Skeletal muscle satellite cell (primary cell): ENCODE measurements at regions not wholly inside any gene's neighbourhood (a gene's known extent, or its start where the extent isn't known, plus 50 kb on each side); places are given as distances from the start of the nearest gene placed in this dataset. TPM values are rescaled to one million over a fixed set of nuclear protein-coding genes. Genes with fewer than 3 reads are reported as not detected.

ENCODE experiments used
- H3K27me3 ChIP-seq: 2 replicates; pipeline ENCODE4 v1.7.0; 2013; ENCODE audit warnings: low read length; ENCODE audit not compliant: control insufficient read depth, insufficient read depth
- H3K36me3 ChIP-seq: 2 replicates; pipeline ENCODE4 v1.7.0; 2013; ENCODE audit warnings: mild to moderate bottlenecking, control low read depth, low read length; ENCODE audit not compliant: insufficient read depth
- H3K4me1 ChIP-seq: 2 replicates; pipeline ENCODE4 v1.7.0; 2013; ENCODE audit warnings: low read length; ENCODE audit not compliant: control insufficient read depth, insufficient read depth
- H3K4me2 ChIP-seq: 2 replicates; pipeline ENCODE4 v1.7.0; 2013; ENCODE audit warnings: mild to moderate bottlenecking, low read length
- H3K4me3 ChIP-seq: 2 replicates; pipeline ENCODE4 v1.7.0; 2013; ENCODE audit warnings: low read length
- H3K9ac ChIP-seq: 2 replicates; pipeline ENCODE4 v1.7.0; 2013; ENCODE audit warnings: mild to moderate bottlenecking, low read depth, low read length, moderate library complexity
- H3K9me3 ChIP-seq: replicated peaks from 2 replicates; pipeline ENCODE4 v1.7.0; 2013; ENCODE audit warnings: mild to moderate bottlenecking, control low read depth, low read length
- small RNA-seq: library from RNA; depleted of rRNA; stranded (forward); fragments of <200 nt; gene quantifications from one replicate; pipeline ENCODE3, GENCODE V24; 2012

GRCh38 chr11:19307498-19307897 lies 66.8 kb upstream of the E2F8 start:
- Histone ChIP-seq H3K9ac (no peak overlapping the region), H3K4me2 (no peak overlapping the region), H3K4me3 (no peak overlapping the region), H3K27me3 (peaks cover 75% of the 10 kb centered on the region), H3K36me3 (no peaks in the 10 kb centered on the region), H3K9me3 (no peaks in the 10 kb centered on the region), H3K4me1 (no peaks in the 10 kb centered on the region)

DNA sequence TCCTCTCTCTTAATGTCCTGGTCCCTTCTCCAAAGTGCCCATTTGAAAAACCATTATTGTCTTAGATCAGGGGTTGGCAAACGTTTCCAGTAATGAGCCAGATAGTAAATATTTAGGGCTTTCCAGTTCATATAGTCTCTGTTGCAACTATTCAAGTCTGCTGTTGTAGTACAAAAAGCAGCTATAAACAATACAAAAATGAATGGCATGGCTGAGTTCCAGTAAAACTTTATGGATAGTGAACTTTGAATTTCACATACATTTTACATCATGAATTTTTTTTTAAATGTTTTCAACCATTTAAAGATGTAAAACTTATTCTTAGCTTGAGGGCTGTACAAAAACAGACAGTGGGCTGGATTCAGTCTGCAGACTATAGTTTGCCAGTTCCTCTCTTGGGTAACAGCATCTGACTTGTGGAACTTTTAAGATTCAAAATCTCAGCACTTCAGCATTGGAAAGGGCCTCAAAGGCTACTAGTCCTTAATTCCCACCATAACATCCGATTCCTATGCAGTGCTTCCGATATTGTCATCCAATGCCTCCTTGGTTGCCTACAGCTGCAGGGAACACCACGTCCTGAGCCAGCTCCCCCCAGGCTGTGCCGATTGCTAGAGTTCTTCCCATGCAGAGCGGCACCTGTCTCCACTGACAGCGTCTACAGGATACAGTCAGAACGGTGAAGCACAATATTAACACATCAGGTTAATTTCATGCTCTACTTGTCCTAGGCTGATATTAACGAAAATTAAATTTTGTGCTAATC lies 65.6 kb upstream of the E2F8 start:
- Histone ChIP-seq H3K9me3 (no peaks in the 10 kb centered on the region), H3K36me3 (no peaks in the 10 kb centered on the region), H3K4me1 (no peaks in the 10 kb centered on the region), H3K4me2 (no peak overlapping the region), H3K27me3 (peaks cover 86% of the 10 kb centered on the region), H3K4me3 (no peak overlapping the region), H3K9ac (no peak overlapping the region)

- Histone ChIP-seq H3K27me3 (peaks cover 93% of the 10 kb centered on the region), H3K4me2 (no peak overlapping the region), H3K4me3 (no peak overlapping the region), H3K9me3 (no peaks in the 10 kb centered on the region), H3K4me1 (no peaks in the 10 kb centered on the region), H3K36me3 (no peaks in the 10 kb centered on the region), H3K9ac (no peak overlapping the region)
Observed at GRCh38 chr11:19301361-19301760, 60.6 kb upstream of the E2F8 start.

DNA sequence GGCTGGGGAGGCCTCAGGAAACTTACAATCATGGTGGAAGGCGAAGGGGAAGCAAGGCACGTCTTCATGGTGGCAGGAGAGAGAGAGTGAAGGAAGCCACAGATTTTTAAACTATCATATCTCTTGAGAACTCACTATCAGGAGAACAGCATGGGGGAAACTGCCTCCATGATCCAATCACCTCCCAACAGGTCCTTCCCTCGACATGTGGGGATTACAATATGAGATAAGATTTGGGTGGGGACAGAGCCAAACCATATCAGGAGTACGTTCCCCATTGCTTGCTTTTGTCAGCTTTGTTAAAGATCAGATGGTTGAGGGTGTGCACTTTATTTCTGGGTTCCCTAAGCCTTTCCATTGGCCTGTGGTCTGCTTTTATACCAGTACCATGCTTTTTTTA lies 53.7 kb upstream of the E2F8 start:
- Histone ChIP-seq H3K9ac (no peak overlapping the region), H3K27me3 (peaks cover 95% of the 10 kb centered on the region), H3K4me1 (no peaks in the 10 kb centered on the region), H3K36me3 (no peaks in the 10 kb centered on the region), H3K9me3 (no peaks in the 10 kb centered on the region), H3K4me2 (no peak overlapping the region), H3K4me3 (no peak overlapping the region)

DNA sequence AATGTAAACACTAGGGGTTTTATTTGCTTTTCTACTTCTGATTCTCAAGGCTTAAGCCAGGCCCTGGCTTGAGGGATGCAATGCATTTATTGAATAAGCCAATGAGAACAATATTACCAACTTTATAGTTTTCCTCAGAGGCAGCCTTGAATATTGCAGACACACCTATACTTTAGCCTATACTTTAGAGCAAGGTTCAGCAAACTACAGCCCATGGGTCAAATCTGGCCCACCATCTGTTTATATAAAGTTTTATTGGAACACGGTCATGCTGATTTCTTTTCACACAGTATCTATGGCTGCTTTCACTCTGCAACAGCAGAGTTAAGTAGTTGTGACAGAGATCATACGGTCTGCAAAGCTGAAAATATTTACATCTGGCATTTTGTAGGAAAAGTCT lies 50.3 kb upstream of the E2F8 start:
- H3K4me2 ChIP-seq = no peak overlapping the region
- H3K9me3 ChIP-seq = no peaks in the 10 kb centered on the region
- H3K27me3 ChIP-seq = peaks cover 89% of the 10 kb centered on the region
- H3K4me1 ChIP-seq = no peaks in the 10 kb centered on the region
- no peaks in the 10 kb centered on the region for H3K36me3 ChIP-seq
- H3K4me3 ChIP-seq = no peak overlapping the region
- H3K9ac ChIP-seq = no peak overlapping the region

Small RNA genes in the stretch of these regions (small RNA-seq; reads per million reads assigned to genes)
- gene MIR4486 (not detected), gene RF00408 (not detected), gene RNA5SP335 (not detected)
